Omental fat pad (tissue), 3 donors: ENCODE measurements at regions not wholly inside any gene's neighbourhood (a gene's known extent, or its start where the extent isn't known, plus 50 kb on each side); places are given as distances from the start of the nearest gene placed in this dataset.

ENCODE experiments used
- ATAC-seq: fragments of 150-250 bp; one replicate; pipeline ENCODE4 v1.9.1; 2016; ENCODE audit warnings: mild to moderate bottlenecking, moderate library complexity; ENCODE audit not compliant: low FRiP score
- DNase-seq: peaks from one replicate; pipeline ENCODE4 v3.0.0-alpha.2; 2019; ENCODE audit warnings: low spot score
- TF ChIP-seq, protein P1 (sequence below), 3 donors: fragments of 450-650 bp; IDR thresholded peaks; one replicate each; pipeline ENCODE4 v1.5.1; 2016 to 2017; ENCODE audit warnings: antibody characterized with exemption in 3 of 3, mild to moderate bottlenecking in 3 of 3, moderate library complexity in 2 of 3

DNA sequence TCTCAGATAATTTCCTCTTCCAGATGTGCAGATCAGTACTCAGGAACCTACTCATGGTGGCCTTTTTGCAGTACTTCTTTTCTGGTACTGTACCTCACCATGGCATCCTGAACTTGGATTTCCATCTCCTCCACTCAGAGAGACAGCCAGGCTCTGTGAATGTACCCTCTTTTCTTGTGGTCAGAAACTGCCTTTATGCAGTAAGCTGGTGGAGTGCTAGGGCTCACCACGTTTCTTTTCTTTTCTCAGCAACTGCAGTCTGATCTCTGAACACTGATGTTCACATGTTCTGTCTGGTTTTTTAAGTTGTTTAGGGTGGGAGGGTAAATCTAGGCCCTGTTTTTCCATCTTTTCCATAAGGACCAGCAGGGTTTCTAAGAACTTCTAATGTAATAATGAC is 99.8 kb upstream of the NRXN3 start:
- ATAC-seq (no peak), DNase-seq (no peak)
- TF ChIP-seq, protein P1, sequence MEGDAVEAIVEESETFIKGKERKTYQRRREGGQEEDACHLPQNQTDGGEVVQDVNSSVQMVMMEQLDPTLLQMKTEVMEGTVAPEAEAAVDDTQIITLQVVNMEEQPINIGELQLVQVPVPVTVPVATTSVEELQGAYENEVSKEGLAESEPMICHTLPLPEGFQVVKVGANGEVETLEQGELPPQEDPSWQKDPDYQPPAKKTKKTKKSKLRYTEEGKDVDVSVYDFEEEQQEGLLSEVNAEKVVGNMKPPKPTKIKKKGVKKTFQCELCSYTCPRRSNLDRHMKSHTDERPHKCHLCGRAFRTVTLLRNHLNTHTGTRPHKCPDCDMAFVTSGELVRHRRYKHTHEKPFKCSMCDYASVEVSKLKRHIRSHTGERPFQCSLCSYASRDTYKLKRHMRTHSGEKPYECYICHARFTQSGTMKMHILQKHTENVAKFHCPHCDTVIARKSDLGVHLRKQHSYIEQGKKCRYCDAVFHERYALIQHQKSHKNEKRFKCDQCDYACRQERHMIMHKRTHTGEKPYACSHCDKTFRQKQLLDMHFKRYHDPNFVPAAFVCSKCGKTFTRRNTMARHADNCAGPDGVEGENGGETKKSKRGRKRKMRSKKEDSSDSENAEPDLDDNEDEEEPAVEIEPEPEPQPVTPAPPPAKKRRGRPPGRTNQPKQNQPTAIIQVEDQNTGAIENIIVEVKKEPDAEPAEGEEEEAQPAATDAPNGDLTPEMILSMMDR (IDR thresholded peaks at IDR 0.05) = no peak

DNA sequence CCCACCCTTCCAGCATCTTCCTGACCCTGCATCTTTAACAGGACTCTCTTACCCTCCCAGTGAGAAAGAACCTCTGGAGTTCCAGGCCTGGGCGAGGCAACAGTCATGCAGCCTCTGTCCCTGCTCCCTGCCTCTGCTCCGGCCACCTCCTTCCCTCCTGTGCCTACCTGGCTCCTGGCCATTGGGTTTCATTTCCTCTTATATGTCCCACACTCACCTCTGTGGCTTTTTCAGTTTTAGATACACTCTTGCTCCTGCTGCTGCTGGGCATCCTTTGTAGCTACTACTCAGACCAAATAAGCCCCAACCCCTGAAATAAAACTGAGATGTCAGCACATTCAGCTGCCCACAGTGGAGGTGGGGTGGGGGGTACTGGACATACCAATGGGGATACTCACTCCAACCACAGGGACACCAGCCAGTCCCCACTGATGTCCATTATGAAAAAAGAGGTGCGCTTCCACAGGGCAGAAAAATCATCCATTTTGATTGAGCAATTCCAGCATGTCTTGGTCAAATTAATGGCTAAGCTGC is 99.1 kb upstream of the NRXN3 start:
- DNase-seq = no peak
- TF ChIP-seq, protein P1 (IDR thresholded peaks at IDR 0.05) = no peak
- no peak for ATAC-seq

DNA sequence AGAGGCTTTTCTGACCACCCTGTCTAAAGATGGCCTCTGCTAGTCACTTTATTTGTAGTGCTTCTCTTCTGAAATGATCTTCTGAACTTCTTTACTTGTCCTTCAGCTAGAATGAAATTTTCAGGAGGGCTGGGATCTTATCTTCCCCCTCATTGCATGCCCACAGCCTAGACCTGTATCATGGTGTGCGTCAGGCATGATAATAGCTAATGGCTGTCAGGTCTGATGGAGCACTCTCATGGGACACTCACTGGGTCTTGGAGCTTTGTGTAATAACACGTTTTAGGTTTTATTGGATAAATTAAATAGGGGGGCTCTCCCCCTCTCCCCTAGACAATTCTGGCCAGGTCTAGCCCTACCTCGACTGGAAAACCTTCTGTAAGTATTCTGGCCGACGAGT is 97.1 kb upstream of the NRXN3 start:
- DNase-seq (no peak), ATAC-seq (no peak)
- TF ChIP-seq, protein P1 (IDR thresholded peaks at IDR 0.05) = no peak

DNA sequence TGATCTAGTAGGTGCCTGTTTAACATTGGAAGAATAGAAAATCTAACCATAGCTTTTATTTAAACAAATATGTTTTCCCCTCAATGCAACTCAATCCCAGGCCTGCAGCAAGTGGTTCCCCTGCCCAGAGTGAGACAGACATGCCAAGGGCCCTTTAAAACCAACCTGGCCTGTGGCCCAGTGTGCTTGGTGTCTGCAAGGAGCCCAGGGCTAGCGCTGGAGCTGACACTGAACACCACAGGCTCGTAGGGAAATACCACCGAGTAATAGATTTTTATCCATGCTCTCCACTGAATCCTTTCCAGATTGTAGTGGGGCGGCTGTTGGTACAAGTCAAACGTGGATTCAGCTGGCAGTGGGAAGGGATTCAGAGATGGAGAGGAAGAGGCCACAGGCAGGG is 95.6 kb upstream of the NRXN3 start:
- no peak for ATAC-seq

DNA sequence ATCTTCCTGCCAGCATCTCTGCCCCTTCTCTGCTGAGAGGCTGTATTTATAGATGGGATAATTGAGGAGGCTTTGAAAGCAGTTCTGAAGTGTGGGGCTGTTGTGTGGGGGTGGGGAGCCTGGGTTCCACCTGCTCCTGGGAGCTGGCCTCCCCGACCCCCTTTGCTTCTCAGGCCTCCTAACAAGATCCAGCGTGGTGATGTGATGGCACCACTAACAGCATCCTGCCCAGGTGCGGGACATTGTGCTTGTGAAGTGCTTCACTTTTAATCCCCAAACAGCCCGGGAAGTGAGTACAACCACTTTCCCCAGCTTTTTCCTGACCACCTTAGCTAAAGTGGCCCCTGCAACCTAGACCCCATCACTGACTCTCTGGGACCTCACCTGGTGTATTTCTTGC is 95.1 kb upstream of the NRXN3 start:
- TF ChIP-seq, protein P1 (IDR thresholded peaks at IDR 0.05) = no peak
- ATAC-seq = no peak
- no peak for DNase-seq

More for the DNA sequence above, 95.6 kb upstream of the NRXN3 start:
- TF ChIP-seq, protein P1 (IDR thresholded peaks at IDR 0.05) = no peak
- DNase-seq = no peak

DNA sequence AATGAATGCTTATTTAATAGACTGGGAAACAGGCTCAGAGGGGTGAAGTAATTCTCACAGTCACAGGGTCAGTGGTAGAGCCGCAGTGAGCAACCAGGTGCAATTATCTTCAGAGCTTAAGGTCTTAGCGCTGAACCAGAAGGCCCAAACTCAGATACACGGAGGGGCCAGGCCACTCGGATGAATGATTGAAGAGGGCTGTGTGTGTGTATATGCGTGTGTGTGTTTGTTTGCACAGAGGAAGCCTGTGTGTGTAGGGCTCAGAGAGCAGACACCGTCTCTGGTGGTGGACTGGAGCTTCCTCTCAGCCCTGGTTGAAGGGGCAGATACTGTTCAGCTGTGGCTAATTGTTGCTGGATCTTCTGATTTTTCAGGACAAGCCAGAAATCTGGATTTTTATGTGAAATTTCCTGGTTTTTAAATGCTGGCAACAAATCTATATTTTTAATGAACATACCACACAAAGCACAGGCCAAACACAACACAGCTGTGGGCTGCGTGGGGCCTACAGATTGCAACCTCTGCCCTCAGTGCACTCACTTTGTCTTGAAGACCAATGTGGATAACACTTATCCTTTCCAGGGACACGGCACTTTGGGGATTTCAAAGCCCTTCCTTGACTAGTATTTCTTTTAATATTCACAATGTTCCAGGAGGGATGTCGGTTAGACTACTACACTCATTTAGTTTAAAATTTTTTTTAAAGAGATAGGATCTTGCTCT is 94.5 kb upstream of the NRXN3 start:
- ATAC-seq (no peak), DNase-seq (no peak)
- TF ChIP-seq, protein P1 (IDR thresholded peaks at IDR 0.05) = no peak

DNA sequence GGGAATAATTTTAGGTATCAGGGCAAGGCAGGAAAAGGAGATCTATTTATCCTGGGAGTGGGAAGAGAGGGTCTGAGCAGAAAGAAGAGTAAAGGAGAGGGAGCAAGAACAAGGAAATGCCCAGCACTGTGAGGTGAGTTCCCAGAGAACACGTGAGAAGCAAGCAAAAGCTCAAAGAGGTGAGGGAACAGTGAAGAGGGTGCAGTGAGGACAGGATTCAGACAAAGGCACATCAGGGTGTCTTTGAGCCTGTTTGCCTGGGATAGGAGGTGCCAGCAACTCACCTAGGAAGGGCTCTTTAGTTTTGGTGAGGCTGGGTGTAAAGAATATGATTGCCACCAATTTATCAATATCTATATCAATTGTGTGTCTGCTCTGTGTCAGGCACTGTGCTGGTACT is 88.9 kb upstream of the NRXN3 start:
- no peak for DNase-seq
- ATAC-seq = no peak
- TF ChIP-seq, protein P1 (IDR thresholded peaks at IDR 0.05) = no peak
